ENCODE measurements at regions not wholly inside any gene's neighbourhood (a gene's known extent, or its start where the extent isn't known, plus 50 kb on each side); places are given as distances from the start of the nearest gene placed in this dataset.

DNA sequence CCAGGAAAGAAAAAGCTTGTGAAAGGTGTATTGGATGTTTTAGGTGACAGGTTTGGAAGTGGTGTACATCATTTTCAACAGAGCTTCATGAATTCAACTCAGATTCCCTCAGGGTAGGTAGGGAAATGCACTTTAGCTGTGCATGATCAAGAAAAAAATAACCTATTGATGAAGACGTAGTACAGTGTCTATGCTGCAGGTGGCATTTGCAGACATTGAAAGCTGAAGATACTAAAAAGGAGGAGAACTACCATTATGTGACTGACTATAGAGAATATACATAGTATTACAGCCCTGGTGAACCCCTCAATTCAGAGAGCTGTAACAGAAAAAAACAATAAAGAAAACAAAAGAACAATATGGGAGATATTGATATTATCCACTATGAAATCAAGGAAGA lies 2344.7 kb upstream of the ACO1 start:
- in situ Hi-C loops (cut with MboI), result no loop called here
- no peak for FAIRE-seq
- Histone ChIP-seq H3K9ac (ENCODE audit: insufficient read depth in 1 of 2, low read depth in 2 of 2, low read length in 2 of 2) (no peak overlapping the region), H3K4me3 (no peak overlapping the region), H3K4me1 (replicated peaks in 1 of 2; ENCODE audit: control insufficient read depth in 2 of 2, insufficient read depth in 2 of 2, low read length in 2 of 2) (no peaks in the 10 kb centered on the region), H3K36me3 (ENCODE audit: control insufficient read depth, insufficient read depth, low read length) (no peaks in the 10 kb centered on the region), H3K9me3 (replicated peaks; ENCODE audit: control insufficient read depth, insufficient read depth, low read depth, low read length) (no peaks in the 10 kb centered on the region), H2AFZ (ENCODE audit: low read depth, low read length) (no peak overlapping the region), H3K27me3 (ENCODE audit: control insufficient read depth in 2 of 2, insufficient read depth in 2 of 2, low read length in 2 of 2) (no peaks in the 10 kb centered on the region), H3K4me2 (ENCODE audit: insufficient read depth, low read length) (no peak overlapping the region), H3K27ac (ENCODE audit: extremely low read depth, low read depth, low read length) (no peak overlapping the region), H4K20me1 (replicated peaks; ENCODE audit: control insufficient read depth, insufficient read depth, low read length) (no peaks in the 10 kb centered on the region), H3K79me2 (ENCODE audit: control insufficient read depth, insufficient read depth, low read length) (no peaks in the 10 kb centered on the region), H3K9me1 (ENCODE audit: control insufficient read depth, insufficient read depth, low read length) (no peaks in the 10 kb centered on the region)
- ChIA-PET POLR2A (no interaction called here), CTCF (ENCODE audit: low intra/inter-chr PET ratio) (no interaction called here)
- DNase-seq (ENCODE audit: extremely low read depth in 1 of 4, low spot score in 3 of 4), result no peak
- intact Hi-C loops (cut with micrococcal nuclease), result no loop called here
- WGBS (ENCODE audit: insufficient coverage, low coverage, missing lambda C conversion rate), result no CpG with 5 or more reads among the region's 1 CpG
- ATAC-seq, result no peak
- TF ChIP-seq FOXP1 (CRISPR knock-in tag; IDR thresholded peaks at IDR 0.05), result no peak
- TF ChIP-seq FUS (optimal IDR thresholded peaks at IDR 0.05; ENCODE audit: low read depth, low read length), result no peak
- no peak for TF ChIP-seq RBM25 (IDR thresholded peaks at IDR 0.05; ENCODE audit: low read depth, low read length, severe bottlenecking)
- no peak for TF ChIP-seq PRDM10 (IDR thresholded peaks at IDR 0.05; ENCODE audit: partially characterized antibody)
- no peak for TF ChIP-seq ZNF212 (CRISPR knock-in tag; IDR thresholded peaks at IDR 0.05)
- TF ChIP-seq KLF10 (CRISPR knock-in tag; IDR thresholded peaks at IDR 0.05), result no peak
- BruUV-seq (replicated peaks), result no TSS peak

Measured in K562 (cell line).